ENCODE measurements at regions not wholly inside any gene's neighbourhood (a gene's known extent, or its start where the extent isn't known, plus 50 kb on each side); places are given as distances from the start of the nearest gene placed in this dataset.

- TF ChIP-seq, protein P1, sequence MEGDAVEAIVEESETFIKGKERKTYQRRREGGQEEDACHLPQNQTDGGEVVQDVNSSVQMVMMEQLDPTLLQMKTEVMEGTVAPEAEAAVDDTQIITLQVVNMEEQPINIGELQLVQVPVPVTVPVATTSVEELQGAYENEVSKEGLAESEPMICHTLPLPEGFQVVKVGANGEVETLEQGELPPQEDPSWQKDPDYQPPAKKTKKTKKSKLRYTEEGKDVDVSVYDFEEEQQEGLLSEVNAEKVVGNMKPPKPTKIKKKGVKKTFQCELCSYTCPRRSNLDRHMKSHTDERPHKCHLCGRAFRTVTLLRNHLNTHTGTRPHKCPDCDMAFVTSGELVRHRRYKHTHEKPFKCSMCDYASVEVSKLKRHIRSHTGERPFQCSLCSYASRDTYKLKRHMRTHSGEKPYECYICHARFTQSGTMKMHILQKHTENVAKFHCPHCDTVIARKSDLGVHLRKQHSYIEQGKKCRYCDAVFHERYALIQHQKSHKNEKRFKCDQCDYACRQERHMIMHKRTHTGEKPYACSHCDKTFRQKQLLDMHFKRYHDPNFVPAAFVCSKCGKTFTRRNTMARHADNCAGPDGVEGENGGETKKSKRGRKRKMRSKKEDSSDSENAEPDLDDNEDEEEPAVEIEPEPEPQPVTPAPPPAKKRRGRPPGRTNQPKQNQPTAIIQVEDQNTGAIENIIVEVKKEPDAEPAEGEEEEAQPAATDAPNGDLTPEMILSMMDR (IDR thresholded peaks at IDR 0.05): no peak
- no peak for TF ChIP-seq POLR2A (IDR thresholded peaks at IDR 0.05)
These were observed 61.2 kb upstream of the ETV3 start for GRCh38 chr1:157199421-157199755.

Measured in testis (tissue), 2 donors.